ENCODE measurements at regions not wholly inside any gene's neighbourhood (a gene's known extent, or its start where the extent isn't known, plus 50 kb on each side); places are given as distances from the start of the nearest gene placed in this dataset.

DNA sequence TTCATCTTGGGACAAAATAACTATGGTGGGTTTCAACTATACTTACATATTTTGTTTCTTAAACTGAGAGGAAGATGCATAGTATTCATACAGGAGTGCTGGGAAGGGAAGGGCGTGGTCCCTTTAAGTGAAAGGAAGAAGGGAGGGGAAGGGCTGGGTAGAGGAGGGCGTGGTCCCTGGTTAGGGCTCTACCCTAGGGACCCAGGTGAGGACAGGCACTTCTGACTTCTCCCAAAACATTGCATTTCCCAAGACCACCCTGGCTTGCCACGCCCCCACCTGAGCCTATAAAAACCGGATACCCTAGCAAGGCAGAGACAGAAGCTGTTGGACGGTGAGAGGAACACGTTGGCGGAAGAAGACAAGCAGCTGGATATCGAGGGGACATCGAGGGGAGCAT is 157.6 kb upstream of the PLXNA4 start:
- no peak for DNase-seq

DNA sequence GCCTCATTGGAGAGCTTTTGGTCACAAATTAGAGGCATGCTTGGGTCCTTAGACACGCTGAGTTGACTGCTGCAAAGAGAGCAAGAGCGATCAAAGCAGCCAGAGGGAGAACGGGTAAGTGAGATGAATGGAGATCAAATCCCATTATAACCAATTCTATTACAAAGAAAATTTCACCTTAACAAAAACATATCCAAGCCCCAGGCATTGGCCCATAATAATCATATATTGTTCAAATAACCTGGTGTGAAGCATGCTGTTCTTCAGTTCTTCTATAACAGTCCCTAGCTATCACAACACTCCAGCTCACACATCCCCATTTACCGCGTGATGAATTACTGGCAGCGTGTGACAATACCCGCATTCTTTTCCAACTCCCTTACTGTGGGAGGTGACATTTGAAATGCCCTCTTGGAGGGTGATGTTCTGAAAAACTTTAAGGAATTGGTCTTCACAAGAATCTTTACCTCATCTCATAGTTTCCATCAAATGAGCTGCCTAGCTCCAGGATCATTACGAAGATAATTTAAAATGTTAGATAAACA is 156.1 kb upstream of the PLXNA4 start:
- DNase-seq = no peak

DNA sequence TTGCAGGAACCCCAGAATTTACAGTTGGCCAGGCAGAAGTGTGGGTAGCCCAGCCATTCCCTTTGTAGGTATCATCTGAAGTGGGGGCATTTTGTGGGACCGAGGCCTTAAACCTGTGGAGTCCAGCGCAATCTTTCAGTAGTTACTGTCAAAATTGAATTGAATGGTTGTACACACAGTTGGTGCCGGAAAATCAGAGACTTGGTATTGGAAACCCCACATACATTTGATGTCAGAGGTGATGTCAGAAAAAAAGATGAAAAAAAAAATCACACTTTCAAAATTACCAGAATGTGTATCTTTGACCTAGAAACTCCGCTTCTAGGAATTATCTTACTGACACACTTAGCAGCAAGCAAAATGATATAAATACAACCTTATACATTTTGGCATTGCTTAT is 153.8 kb upstream of the PLXNA4 start:
- DNase-seq = no peak

DNA sequence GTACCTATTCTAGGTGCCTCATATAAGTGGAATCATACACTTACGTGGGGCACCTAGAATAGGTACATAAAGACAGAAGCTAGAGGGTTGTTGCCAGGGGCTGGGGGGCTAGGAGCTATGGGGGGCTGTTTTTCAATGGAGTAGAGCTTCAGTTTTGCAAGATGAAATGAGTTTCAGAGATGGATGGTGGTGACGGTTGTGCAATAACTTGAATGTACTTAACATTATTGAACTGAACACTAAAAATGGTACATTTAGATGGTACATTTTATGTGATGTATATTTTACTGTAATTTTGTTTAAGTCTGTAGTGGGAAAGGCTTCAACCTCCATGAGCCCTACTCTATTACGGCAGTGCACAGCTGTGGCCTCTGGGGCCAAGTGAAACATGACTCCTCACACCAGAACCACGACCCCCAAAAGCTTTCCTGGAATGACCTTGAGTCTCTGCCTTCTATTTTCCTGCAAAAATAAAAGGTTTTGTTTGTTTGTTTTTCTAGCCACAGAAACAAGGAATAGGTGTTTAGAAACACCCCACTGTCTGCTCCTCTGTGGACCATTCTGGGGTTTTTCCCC is 147.3 kb upstream of the PLXNA4 start:
- no peak for DNase-seq

DNA sequence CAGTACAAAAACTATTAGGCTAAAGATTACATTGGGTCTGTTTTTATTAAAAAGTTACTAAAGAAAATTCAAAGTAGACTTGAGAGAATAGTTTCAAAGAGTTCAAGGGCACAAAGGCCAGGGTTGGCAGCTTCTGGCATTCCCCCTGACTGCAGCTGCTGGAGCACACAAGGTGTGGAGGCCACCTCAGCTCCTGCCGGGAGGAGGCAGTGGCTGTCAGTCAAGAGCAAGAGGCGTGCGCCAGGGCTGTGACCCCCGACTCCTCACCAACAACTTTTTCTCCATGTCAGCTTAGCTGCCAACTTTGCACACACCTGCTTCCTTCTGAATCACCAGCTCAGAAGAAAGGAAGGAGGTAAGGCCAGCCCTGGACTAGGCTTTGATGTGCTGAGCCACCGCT is 144.6 kb upstream of the PLXNA4 start:
- no peak for DNase-seq

DNA sequence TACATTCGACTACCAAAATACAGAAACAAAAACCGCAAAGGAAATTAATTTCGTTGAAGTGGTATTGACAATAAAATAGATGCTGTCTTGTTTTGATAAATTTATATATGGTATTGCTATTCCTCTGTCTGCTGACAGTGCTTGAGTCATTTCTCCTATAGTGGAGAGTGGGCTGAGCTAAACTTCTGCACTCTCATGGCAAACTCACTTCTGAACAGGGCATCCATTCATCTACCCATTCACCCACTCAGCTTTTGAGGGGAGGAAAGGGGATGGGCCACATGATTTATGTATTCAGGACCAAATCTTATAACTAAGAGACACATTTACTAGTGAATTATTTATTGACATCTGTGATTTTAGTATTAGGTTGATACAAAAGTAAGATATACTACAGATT is 137.6 kb upstream of the PLXNA4 start:
- no peak for DNase-seq

DNA sequence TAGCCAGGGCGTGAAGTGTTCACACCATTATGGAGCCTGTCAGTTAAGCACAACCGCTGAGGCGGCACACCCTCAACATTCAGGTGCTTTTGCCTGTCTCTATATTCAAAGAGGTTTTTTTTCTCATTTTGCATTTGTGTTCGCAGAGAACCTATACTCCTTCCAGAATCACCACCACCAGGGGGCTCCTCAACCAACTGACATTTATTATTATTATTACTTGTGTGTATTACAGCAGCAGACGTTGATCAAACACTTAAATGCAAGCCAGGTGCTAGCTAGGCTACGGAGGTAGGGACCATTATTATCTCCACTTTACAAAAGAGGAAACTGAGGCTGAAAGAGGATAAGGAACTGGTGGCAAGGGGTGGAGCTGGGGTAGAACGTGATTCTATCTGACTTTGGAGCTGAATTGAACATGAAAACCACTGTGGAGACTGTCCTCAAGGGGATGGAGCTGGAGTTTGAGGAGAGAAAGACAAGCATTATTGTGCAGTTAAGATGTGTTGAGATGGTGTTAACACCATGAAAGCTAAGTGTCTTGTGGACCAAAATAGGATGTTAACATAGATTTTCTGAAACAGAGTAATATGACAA is 133.8 kb upstream of the PLXNA4 start:
- no peak for DNase-seq

DNA sequence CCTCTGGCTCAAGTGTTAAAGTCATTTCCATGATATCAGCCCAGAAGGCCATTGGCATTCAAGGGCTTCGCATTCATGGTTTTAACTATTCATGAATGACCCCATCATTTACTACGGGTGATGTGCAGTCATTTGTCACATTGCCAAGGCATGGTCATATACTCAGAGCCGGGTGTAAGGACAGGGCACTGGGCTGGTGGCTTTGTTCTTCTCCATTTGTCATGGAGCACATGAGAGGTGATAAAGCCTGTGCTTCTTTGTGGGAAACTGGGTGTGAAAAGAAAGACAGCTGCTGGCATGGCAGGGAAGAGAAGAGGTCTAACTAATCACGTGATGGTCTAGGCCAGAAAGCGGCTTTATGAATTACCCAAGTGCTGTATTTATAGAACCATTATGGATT is 132.2 kb upstream of the PLXNA4 start:
- DNase-seq = no peak

DNA sequence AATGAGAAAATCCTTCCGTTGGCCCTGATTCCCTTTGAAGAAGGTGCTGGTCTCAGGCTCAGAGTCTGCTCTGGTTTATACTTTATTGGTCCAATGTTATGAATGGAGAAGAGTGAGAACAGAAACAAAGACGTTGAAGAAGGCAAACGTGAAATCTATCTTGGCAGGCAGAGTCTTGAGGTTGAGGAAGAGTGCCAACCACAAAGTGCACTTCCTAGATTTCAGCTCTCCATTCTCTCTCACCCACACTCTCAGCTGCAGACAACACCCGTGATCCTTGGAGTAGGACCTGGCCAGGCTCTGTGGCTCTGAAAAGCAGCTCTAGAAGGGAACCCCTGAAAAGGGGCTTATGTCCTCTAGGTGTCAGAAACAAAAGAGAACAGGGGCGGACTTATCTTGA is 128.9 kb upstream of the PLXNA4 start:
- no peak for DNase-seq

DNA sequence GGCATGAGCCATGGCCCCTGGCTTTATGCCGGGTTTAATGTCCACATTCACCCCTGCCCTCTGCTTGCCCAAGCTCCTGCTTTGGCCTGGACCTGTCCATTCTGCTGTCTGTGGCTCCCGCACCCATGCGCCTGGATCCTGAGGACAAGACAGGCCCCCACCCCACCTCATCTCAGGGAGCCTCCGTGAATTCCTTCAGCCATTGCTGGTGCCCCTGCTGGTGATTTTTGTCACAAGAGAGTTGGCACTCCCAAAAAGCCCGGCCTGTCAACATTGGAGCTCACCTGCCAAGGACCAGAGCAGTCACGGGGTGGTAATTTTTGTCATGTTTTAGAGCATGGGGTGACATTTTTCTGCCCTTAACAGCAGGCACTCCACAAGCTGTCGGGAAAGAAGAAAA is 127.5 kb upstream of the PLXNA4 start:
- DNase-seq = no peak

DNA sequence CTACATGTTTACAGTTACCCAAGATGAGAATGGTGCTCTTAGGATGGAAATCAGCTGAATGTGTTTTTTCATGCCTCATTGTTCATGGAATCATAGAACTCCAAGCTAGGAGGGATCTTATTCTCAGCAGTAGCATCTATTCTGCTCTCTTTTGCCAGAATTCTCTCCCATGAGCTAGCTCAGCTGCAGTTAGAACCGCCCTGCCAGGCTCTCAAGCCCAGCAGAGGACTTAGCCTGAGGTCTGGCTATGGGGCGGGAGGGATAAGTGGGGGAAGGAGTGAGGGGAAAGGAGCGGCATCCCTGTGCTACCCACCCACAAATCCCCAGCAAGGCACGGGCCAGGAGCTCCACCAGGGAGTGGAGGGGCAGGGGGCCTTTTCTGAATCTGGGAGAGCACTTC is 120.7 kb upstream of the PLXNA4 start:
- DNase-seq = no peak

DNA sequence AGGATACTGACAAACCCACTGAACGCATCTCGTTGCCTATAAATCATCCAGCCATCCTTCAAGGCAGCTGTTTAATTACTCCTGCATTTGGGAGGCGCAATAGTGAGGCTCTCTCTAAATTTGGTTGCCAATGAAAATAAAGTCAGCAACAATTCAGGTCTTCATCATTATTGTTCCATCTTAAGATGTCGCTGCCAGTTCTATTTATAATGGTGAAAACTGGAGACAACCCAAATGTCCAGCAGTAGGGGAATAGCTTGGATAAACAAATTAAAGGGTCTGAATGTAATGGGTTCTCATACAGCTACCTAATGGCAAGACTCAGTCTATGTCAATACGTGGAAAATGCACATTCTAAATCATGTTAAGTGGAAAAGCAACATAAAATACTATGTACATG is 120.1 kb upstream of the PLXNA4 start:
- no peak for DNase-seq

DNA sequence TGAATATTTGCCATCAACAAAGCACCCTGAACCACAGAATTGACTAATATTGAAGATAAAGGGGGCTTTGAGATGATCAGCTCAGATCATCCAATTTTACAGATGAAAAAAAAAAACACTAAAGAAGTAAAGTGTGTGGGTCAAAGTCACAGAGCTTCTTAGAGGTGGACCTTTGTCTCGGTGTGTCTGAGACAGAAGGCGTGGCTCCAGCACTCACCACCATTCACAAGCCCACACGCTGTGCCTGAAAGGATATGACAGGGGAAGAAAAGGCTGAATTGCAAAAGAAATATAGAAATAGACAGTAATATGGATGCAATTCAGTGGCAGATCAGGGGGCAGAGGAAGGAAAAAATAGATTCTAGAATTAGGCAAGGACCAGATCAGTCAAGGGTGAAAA is 114.9 kb upstream of the PLXNA4 start:
- DNase-seq = no peak

DNA sequence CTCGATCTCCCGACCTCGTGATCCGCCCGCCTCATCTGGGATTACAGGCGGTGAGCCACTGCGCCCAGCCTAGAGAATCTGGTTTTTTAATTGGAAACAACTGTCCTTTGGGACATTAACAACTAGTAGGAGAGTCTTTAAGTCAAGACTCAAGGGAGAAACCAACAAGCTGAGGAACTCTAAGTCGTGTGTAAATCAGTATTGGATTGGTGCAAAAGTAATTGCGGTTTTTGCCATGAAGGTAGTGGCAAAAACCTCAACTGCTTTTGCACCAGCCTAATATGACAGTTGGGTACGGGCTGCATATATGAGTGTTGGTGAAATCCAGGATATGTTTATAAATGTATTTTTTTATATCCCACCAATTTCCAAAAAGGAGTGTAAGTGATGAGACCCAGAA is 113.9 kb upstream of the PLXNA4 start:
- no peak for DNase-seq

DNA sequence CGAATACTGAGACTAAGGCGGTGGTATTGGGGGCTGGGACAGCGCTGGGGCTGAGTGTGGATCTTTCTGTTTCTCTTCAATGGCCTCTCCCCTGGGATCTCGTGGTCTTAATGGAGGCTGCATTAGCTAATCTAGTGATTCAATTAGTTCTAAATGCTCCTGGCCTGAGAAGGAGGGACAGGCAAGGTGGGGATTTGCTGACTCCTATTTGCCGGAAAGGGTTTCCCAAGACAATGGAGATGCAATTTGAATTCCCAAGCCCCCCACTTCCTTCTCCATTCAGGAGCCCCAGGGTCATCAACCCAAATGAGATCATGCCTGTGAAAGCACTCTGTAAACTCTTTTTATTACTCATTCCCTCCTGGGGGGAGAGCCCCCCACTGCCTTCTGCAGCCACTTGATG is 111.7 kb upstream of the PLXNA4 start:
- no peak for DNase-seq

DNA sequence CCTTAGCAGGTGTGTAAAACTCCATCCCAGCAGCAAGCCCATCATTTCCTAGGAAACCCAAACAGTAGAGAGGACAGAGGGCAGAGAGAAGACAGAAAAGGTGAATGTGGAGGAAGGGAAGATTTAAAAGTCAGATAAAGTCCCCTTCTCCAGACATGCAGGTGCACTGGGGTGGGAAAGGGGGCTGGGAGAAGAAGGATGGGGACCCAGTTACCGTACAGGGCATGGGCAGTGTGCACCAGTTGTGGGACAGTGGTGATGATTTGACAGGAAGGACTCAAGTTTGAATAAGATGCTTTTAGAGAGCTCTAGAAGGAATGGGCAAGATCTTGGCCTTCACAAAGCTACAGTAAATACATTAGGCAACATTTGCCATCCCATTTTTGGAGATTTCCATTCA is 110.7 kb upstream of the PLXNA4 start:
- no peak for DNase-seq

DNA sequence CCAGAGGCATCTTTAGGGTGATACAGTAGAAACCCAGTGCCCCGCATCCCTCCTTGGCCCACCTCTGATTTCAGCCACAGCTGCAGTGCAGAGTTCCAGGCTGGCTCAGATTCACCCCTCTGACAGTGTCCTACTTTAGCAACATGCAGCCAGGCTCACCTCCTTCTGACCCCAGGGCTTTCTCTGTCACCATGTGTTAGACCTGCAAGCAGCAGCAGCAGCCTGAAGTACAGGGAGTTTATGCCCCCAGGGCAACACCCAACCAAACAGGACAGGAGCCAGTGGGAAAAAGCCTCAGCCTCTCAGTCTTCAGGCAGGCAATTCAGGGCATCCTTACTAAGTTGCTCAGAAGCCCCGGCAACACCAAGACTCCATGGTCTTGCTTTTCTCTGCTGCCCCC is 109.0 kb upstream of the PLXNA4 start:
- DNase-seq = peak; percentile 72

DNA sequence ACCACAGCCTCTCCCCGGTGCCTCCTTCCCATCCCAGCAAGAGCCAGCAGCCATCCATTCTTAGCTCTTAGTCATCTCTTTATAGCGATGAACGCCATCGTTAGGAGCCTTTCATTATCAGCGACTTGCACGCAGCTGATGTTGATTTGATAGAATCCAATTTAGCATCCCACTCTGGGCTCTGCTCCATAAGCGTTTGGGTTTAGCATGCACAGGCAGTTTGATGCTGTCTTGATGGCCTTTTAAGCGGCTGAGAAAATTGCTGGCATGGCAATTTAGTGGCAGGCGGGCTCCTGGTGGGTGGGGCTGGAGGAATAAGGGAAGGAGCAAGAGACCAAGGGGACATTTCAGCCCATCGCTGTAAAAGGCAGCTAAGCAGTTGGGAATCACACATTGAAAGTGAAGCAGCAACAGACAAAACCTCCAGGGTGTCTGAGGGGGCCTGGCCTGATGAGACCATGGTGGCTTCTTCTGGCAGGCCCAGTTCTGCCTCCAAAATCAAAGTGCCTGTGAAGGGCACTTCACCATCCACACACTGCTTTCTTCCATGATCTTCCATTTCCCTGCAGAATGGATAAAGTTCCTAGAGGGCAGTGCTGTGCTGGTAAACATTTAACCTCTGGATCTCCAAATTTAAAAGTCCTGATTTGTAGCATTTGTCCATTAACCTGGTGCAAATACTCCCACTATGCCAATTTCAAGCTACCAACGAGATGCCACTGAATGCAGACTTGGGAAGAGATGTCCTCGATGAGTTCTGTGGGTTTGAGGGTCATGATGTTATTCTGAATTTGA is 107.8 kb upstream of the PLXNA4 start:
- DNase-seq = no peak

DNA sequence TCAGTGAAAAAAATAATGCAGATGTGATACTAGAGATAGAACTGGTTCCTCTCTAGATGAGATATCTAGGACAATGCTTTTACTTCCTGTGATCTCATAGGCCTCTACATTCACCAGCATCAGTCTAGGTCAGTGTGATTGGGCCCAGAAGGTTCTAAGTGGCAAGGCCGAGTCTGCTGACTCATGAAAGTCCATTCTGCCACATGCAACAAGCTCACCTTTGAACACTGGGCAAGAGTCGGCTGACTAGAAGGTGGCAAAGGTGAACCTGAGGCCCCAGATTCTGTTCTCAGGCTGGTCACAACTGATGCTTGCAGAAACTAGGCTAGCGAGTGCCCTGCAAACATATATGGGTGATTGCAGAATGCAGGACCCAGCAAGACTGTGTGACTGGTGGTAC is 105.7 kb upstream of the PLXNA4 start:
- DNase-seq = no peak

DNA sequence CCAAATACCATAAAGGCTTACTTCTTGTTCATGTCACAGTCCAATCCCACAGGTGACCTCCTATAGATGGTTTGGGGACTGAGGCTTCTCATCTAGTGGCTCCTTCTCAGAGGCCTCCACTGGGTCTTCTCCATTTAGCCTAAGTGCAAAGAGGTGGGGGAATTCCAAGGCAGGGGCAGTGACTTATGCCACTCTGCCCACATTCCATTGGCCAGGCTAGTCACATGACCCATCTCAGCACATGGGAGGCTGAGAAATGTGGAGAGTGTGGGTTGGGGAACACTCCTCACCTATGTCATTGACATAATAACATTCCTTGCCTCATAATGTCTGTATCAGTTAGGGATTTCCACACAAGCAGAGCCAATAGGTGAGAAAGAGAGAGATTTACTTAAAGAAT is 104.3 kb upstream of the PLXNA4 start:
- no peak for DNase-seq

DNA sequence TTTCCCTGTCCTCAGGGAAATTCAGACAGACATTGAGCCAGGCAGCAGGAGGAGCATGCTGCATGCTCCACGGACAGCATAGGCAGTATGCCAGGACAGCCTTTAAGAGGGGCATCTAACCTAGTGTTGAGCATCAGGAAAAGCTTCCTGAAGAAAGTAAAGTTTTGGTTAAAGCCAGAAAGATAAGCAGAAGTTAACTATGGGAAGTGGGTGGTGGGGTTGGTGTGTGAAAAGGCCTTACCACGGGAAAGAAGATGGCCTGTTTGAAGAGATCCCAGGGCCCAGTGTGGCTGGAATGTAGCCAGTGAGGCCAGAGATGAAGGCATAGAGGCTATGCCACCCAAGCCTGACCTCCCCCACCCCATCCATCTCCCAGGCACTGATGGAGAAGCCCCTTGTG is 102.4 kb upstream of the PLXNA4 start:
- DNase-seq = no peak

DNA sequence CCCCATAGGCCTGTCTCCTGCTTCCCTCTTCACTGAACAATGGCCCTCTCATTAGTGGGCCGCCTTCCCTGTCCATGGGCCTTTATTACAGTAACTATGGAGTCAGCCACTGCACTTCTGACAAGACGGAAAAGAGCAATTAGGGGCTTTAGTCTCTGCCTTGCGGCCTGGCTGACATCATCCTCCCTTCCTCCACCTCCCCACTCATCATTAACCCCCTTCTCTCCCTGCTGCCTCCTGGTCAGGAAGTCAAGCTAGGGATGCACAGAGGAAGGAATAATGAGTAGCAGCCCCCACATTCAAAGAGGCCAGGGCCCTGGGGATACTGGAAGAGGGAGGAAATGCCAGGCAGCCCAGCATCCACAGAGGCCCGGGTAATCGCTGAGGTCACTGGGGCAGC is 101.6 kb upstream of the PLXNA4 start:
- peak; percentile 74 for DNase-seq

DNA sequence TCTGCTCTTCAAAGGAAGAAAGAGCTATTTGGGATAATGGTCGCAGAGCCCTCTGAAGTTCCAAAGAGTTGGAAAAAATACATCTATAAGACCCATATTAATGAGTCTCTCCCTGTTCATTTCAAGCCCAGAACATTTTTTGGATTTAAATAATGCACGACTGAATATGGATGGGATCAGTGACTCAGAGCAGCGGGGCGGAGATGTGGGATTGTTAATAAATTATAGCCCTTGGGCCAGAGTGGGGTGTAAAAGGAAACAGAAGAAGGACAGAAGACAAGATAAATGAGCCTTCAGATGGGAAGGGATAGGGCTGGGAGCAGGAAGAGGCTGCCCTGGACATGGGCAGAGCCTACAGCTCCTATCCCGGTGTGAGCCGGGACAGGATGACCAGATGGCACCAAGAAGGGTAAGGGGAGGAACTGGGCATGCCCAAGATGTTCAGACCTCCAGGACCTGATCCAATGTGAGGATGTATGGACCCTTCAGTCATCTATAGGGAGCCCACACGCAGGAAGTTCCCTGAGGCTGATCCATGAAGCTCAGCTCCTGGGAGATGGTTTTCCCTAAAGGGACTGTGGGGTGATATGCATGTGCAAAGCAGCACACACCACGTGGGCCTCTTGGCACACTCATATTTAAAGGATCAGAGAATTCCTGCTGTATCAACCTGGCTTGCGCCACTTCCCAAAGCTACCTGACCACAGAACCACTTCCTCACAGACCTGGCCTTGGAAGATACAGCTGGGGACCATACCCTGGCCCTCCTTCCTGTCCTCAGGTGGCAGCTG is 96.1 kb upstream of the PLXNA4 start:
- DNase-seq = peak; percentile 33

DNA sequence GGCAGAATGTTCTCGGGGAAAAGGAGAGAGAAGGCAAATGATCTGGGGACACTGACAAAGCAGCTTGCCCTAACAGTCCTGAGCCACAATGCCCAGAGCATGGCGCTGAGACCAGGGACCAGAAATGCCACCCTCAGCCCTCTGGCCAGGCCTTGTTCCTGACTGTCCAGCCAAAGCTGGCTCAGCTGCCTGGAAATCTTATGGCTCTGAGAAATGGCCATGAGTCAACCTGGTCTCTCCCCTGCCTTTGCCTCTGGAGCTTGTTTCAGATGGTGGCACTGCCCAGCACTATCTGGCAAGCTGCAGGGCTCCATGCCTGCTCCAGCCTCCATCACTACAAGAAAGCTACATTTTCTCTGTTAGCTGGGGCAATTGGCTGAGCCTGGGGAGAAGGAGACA is 90.5 kb upstream of the PLXNA4 start:
- DNase-seq = peak; percentile 15
